HG03025 (cell line): ENCODE measurements at regions not wholly inside any gene's neighbourhood (a gene's known extent, or its start where the extent isn't known, plus 50 kb on each side); places are given as distances from the start of the nearest gene placed in this dataset.
"Not testable (repeated sequence)": the region's sequence is repeated elsewhere in the genome, so short reads cannot be mapped to it uniquely, and the experiment has no call there.

Source experiments
- ATAC-seq: cut with Tn5 transposase; IDR thresholded peaks from one replicate; pipeline ENCODE4 v1.9.1; 2021; ENCODE audit warnings: mild to moderate bottlenecking, moderate library complexity; ENCODE audit not compliant: unreplicated experiment, low FRiP score

DNA sequence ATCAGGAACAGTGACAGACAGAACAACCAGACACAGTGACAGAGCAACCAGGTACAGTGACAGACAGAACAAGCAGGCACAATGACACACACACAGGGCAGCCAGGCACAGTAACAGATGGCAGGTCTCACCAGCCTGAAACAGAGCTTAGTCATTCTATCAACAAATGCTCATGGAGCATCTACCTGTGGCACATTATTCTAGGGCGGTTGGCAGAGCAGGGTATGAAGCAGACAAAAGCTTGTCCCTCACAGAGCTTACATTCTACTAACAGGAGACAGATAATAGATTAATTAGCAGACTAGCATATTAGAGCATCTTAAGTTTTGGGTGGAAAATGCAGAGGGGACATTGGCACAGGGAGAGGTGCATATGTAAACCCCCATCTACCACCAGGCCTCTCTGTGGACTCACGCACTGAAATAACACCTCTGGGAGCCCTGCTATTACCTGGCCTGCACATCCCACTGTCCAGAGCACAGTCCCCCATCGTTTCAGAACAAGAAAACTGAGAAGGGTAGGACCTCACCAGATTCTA, 64.1 kb upstream of the RAB6C start:
- ATAC-seq = no peak

DNA sequence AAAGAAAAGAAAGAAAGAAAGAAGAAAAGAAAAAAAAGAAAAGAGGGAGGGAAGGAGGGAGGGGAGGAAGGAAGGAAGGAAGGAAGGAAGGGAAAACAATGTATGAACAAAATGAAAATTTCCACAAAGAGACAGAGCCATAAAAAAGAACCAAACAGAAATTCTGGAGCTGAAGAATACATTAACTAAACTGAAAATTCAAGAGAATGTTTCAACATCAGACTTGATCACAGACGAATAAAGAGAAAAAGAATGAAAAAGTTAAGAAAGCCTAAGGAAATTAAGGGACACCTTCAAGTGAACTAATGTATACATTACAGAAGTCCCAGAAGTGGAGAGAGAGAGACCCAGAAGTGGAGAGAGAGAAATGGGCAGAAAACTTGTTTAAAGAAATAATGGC, 60.9 kb upstream of the RAB6C start:
- ATAC-seq = no peak

DNA sequence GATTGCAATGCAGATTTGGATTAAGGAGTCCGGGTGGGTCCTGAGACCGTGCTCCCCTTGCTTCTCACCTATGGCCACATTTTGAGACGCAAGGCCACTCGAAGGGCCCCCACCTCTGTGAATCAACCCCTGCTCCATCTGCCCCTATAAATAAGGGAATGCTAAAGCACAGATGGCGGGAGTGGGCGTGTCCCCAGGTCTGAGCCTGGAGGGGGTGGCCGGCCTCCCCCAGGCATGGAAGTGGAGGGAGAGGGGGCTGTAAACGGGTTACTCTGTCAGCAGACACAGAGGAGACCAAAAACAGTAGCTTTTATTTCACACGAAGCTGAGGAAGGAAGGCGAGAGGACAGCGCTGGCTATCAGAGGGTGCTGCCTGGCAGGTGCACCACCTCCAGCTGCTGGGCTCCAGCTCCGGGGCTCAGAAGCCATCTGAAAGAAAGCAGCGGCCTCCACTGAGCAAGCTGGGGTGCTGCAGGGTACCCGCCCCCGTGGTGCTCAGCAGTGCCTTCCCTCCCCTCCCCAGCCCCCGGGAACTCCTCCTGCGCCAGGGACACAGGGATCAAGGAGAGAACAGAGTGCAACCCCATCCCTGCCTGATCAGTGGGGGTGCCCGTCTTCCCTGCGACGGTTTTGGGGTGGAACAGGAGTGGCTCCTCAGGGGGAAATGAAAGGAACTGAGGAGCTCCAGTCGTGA, 56.7 kb upstream of the RAB6C start:
- no peak for ATAC-seq

DNA sequence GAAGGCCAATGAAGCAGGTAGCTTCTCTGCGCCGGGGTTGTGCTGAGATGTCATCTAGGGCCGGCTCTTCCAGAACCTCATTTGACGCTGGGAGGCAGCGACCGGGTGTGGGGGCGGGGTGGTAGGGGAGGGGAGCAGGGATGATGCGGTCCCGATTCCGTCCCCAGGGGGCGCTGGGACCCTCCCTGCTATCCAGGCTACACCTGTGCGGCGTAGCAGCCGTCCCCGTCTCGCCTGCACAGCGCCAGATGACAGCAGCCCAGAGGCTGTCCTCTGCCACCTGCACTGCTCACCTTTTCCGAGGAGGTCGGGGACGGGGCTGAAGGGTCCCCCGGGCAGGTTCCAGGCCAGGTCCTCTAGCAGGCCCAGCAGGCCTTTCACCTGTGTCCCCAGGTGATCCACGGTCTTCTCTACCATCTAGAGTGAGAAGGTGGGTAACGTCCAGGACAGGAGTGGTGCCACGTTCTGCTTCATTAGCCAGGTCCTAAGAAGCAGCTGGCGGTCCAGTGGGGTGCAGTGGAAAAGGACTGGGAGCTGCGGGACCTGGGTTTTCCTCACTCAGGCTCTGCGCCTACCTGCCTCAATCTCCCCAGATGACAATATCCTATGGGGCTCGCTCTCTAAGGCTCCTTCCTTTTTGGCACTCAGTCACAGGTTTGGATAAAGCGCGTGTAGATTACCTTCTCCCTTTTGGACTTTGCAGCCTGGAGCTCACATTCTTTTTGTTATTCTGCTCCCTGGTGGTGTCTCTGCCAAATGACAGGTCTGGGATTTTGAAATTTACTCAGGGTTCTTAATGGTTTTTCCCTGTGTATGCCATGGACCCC, 56.0 kb upstream of the RAB6C start:
- ATAC-seq = no peak

DNA sequence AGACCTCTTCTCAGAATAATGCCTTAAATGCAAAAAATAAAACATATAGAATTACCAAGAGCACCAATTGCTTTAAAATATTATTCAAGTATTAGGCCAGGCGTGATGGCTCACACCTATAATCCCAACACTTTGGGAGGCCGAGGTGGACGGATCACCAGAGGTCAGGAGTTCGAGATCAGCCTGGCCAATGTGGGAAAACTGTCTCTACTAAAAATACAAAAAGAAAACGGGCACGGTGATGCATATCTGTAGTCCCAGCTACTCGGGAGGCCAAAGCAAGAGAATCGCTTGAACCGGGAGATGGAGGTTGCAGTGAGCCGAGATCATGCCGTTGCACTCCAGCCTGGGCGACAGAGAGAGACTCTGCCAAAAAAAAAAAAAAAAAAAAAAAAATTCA, 55.4 kb upstream of the RAB6C start:
- ATAC-seq = not testable (repeated sequence)

DNA sequence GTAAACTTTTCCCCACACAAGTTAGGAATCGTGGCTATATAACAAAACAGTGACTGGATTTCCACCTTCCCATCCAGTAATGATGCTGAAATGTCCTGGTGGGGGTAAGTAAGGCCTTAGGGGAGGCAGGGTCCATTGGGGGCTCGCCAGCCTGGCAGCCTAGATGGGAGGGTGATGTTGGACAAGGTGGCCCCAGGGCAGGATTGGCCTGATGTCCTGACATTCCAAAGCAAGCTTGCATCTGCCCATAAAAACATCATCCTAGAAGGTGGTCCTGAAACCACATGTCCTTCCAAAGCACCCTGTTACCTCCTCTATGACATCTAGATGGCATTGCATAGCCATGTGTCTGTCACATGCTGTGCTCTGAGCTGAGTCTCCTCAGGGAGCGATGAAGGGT, 54.1 kb upstream of the RAB6C start:
- no peak for ATAC-seq

DNA sequence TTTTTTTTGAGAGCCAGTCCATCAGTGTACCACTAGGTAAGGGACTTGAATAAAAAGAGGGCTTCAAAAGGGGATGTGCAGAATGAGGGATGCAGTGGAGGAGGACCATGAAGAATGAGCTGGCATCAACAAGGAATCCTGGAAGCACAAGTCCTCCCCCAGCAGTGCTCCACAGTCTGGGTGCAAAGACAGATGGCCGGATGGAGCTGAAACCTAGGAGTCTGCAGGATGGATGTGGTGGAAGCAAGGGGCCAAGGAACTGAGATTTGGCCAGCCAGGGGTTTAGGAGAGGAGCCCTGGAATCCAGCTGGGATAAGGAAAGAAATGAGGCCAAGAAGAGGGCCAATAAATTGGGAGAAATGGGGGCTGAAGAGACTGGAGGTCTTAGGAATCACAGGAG, 51.8 kb upstream of the RAB6C start:
- no peak for ATAC-seq

DNA sequence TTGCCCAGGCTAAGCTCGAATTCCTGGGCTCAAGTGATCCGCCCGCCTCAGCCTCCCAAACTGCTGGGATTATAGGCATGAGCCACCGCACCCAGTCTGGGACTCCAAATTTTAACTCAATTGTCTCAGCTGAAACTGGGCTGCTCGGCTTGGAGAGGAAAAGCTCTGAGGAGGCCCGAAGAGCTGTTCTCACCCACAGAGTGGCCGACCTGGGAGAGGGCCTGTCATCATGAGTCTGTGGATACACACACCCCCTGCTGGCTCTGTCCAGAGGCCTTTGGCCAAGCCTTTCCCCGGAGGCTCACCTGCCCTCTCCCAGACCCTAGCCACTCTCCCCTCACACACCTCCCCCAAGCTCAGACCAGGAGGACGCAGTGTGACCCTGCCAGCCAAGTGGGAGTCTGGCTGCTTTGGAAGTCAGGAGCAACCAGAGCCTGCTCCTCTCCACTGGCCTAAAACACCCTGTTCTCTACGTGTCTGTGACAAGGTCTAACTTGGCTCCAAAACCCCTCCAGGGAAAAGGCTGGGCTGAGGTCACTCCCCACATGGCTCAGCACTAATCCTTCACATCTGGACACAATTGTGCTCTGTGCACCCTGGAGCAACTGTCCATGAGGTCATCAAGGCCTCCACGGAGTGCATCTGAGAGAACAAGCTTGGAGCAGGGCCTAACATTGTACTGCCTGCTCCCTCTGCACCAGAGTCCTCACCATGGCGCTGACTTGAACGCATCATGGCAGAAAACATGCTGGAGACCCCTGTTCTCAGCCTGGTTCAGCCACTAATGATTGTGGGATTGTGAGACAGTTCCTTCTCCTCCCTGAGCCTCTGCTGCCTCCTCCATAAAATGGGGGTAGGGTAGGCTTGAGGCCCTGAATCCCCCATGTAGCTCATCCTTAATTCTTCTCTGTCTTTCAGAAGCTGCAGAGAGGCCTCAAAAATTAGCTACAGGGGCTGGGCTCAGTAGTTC, 49.9 kb upstream of the RAB6C start:
- no peak for ATAC-seq
